ENCODE measurements at regions not wholly inside any gene's neighbourhood (a gene's known extent, or its start where the extent isn't known, plus 50 kb on each side); places are given as distances from the start of the nearest gene placed in this dataset.
"Not testable (repeated sequence)": the region's sequence is repeated elsewhere in the genome, so short reads cannot be mapped to it uniquely, and the experiment has no call there.

DNA sequence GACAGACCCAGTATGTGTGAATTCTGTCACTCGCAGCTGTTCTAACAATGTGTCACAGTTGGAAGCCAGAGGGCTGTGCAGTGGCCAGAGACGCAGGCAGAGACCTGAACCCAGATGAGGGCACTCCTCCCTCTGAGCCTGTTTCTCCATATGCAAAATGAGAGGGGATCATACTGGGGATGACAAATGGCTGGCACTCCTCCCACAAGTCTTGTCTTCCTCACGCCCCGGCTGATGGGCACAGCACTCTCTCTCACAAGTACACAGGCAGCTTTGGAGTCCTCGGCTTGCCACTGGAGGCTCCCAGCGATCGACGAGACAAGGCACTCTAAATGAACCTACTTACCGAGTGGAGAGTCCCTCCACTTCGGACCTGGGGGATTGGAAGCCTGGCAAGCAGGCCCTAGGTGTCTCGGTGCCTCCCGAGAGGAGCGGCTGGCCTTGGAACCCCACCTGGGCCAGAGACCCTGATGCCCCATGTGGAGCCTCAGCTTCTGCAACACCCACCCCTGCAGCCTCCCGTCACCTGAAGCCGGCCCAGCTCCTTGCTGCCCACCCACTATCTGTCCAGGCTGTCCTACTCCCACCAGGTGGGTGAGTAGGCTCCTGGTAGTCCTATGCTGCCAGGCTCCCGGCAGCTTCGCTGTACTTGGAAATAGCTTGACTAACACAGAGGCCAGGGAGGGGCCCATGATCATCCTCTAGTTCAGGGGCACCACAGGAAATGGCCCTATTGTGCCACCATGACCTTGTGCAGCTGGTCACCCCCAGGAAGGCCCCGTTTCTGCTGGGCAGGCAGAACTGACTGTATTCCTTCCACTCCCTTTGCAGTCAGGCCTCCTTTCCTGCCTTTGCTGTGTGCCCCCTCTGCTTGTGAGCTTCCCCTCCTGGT lies 65.0 kb upstream of the IQSEC1 start:
- TF ChIP-seq, protein P1, sequence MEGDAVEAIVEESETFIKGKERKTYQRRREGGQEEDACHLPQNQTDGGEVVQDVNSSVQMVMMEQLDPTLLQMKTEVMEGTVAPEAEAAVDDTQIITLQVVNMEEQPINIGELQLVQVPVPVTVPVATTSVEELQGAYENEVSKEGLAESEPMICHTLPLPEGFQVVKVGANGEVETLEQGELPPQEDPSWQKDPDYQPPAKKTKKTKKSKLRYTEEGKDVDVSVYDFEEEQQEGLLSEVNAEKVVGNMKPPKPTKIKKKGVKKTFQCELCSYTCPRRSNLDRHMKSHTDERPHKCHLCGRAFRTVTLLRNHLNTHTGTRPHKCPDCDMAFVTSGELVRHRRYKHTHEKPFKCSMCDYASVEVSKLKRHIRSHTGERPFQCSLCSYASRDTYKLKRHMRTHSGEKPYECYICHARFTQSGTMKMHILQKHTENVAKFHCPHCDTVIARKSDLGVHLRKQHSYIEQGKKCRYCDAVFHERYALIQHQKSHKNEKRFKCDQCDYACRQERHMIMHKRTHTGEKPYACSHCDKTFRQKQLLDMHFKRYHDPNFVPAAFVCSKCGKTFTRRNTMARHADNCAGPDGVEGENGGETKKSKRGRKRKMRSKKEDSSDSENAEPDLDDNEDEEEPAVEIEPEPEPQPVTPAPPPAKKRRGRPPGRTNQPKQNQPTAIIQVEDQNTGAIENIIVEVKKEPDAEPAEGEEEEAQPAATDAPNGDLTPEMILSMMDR (IDR thresholded peaks at IDR 0.05; ENCODE audit: insufficient read depth, low read length), result no peak
- DNase-seq (ENCODE audit: low read depth), result no peak
- H3K4me3 ChIP-seq (ENCODE audit: low read depth, low read length), result no peak overlapping the region

DNA sequence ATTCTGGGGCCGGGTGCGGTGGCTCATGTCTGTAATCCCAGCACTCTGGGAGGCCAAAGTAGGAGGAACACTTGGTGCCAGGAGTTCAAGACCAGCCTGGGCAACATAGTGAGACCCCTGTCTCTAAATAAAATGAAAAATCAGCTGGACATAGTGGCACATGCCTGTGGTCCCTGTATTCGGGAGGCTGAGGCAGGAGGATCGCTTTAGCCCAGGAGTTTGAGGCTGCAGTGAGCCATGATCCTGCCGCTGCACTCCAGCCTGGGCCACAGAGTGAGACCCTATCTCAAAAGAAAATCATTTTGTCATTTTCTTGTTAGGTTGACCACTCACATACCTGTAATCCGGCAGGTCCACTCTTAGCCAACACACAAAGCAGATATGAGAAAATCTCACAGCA lies 63.6 kb upstream of the IQSEC1 start:
- DNase-seq (ENCODE audit: low read depth); H3K4me3 ChIP-seq (ENCODE audit: low read depth, low read length): not testable (repeated sequence)

DNA sequence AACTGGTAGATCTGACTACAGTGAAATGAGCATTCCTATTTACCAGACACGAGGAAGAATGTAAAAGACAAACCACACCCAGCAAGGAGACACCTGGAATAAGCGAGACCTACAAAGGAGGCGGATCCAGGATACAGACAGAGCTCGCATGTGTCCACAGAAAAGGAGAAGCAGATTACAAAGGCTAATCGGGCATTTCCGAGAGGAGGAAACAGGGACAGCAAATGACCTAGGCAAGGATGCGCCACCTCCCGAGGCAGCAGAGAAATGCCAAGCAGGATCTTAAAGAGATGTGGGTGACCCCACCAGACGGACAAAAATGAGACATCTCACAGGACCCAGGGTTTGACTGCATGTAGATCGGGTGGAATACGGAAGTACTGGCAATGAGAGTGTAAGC lies 63.2 kb upstream of the IQSEC1 start:
- no peak overlapping the region for H3K4me3 ChIP-seq (ENCODE audit: low read depth, low read length)
- no peak for DNase-seq (ENCODE audit: low read depth)
- TF ChIP-seq, protein P1 (IDR thresholded peaks at IDR 0.05; ENCODE audit: insufficient read depth, low read length), result no peak

DNA sequence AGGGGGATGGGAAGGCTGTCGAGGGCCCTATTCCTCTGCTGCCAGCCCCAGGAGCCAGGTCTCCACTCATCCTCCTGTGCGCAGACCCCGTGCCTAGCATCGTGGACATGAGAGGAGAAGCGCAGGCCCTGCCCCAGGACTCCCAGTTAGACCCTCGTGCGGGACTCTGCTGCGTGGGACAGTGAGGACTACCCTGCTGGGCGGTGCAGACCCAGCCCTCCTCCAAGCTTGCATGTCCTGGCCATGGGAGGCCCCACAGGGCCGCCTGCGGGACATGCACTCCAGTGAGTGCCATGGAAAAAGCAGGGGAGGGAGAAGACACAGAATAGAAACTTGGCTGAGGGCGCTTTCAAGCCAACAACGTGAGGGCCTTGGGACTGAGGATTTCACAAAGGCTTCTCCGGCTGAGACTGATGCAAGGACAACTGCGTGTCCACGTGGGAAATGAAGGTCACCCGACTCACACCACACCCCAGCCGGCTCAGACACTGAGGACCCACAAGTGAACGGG lies 62.6 kb upstream of the IQSEC1 start:
- TF ChIP-seq, protein P1 (IDR thresholded peaks at IDR 0.05; ENCODE audit: insufficient read depth, low read length), result no peak
- H3K4me3 ChIP-seq (ENCODE audit: low read depth, low read length), result no peak overlapping the region
- DNase-seq (ENCODE audit: low read depth), result no peak

DNA sequence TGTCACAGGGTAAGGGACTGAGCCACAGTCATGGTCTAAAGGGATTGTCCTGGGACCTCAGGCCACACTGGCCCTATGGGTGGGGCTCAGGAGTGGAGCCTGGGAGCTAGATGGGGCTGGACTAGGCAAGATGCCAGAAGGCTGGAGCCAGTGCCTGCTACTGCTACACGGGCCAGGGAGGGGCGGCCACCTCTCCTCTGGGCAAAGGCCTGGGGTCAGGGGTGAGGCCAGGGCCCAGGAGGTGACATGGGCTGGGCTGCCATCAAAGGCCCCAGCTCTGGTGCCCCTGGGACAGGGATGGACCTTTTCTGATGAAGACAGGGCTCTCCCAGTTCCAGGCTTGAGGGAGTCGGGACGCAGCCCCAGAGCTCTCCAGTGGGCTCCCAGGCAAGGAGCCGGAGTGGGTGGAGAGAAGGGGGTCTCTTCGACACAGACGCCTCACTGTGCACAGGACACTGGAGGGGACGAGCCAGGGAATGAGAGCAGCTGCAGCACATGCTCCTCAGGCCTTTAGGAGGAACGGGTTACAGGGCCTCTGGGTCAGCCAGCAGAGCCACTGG lies 62.1 kb upstream of the IQSEC1 start:
- TF ChIP-seq, protein P1 (IDR thresholded peaks at IDR 0.05; ENCODE audit: insufficient read depth, low read length), result no peak
- DNase-seq (ENCODE audit: low read depth), result no peak

DNA sequence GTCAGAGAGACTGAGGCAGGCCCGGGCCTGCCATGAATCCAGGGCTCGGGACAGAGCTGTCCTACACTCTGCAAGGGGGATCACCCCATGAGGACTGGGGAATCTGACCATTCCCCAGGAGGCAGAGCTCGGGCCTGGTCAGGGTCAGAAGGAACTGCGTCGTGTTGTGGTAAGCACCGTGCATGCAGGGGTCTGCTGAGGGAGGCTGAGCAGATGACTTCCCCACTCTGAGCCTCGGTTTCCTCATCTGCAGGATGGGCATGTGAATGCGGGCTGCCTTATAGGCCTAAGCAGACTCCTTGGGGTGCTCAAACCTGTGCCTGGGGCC lies 61.6 kb upstream of the IQSEC1 start:
- DNase-seq (ENCODE audit: low read depth), result no peak
- H3K4me3 ChIP-seq (ENCODE audit: low read depth, low read length), result no peak overlapping the region
- TF ChIP-seq, protein P1 (IDR thresholded peaks at IDR 0.05; ENCODE audit: insufficient read depth, low read length), result no peak

More for the DNA sequence above, 62.1 kb upstream of the IQSEC1 start:
- no peak overlapping the region for H3K4me3 ChIP-seq (ENCODE audit: low read depth, low read length)

DNA sequence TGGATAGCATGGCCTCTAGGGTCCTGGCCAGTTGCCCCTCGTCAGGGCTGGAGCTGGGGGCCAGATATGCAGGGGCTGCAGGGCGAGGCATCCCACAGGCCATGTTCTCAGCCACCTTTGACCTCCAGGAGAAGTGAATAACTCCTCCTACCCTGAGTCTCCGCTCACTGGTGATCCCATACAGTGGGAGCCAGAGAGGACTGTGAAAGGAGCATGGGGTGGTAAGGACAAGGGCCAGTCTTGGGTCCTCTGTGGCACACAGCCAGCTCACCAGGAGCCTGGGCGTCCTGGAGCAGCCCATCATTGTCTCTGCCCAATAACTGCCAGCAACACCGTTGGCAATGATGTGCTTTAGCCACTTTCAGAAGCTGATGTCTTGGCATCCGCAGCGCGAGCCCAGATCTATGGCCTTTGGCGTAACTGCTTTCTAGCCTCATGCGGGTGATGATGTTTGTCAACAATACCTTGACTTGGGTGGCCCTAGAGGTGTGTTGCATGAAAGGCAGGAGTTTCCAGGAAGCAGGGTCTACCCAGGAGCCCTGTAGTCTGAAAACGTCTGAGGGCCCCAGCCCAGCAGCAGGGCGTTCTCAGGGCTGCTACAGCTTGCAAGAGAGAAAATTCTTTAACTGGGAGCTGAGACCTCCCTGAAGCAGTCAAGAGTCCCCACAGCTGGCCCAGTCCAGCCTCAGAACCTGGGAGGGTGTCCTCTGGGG lies 61.1 kb upstream of the IQSEC1 start:
- no peak overlapping the region for H3K4me3 ChIP-seq (ENCODE audit: low read depth, low read length)
- DNase-seq (ENCODE audit: low read depth), result no peak
- TF ChIP-seq, protein P1 (IDR thresholded peaks at IDR 0.05; ENCODE audit: insufficient read depth, low read length), result no peak

Data from fibroblast of the aortic adventitia (primary cell).